ENCODE measurements at regions not wholly inside any gene's neighbourhood (a gene's known extent, or its start where the extent isn't known, plus 50 kb on each side); places are given as distances from the start of the nearest gene placed in this dataset.

DNA sequence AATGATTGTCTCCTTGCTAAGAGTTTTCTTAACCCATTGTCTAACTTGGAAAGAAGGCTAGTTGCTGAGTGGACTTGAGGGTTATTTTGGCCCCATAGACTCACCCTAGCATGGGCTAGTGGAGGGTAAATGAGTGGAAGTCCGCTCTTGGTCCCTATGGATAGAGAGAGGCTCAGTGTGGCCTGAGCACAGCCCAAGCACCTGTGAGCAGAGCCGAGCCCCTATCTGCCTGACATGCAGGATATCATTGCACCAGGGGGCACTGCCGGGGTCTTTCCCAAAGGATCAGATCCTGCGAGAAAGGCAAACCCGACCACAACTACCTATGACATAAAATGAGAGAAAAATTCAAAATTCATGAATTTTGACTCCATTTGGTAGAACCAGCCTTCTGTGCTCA lies 70.6 kb upstream of the GGTLC1 start:
- DNase-seq (ENCODE audit: low read depth) = no peak

DNA sequence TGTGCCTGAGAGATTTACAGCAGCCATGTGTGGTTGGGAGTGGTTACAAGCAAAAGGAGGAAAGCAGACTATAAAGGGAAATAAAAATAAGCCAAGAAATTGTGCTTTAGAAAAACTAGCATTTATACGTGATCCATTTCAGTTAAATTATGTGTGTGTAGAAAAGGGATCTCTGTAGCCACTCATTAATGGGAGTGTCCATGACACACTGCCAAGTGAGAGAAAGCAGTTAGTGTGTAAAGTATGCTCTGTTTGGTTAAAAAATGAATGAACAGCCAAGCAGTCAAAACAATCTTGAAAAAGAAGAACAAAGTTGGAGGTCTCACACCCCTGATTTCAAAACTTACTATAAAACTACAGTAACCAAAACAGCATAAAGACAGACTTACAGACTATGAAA lies 67.9 kb upstream of the GGTLC1 start:
- DNase-seq (ENCODE audit: low read depth) = no peak

DNA sequence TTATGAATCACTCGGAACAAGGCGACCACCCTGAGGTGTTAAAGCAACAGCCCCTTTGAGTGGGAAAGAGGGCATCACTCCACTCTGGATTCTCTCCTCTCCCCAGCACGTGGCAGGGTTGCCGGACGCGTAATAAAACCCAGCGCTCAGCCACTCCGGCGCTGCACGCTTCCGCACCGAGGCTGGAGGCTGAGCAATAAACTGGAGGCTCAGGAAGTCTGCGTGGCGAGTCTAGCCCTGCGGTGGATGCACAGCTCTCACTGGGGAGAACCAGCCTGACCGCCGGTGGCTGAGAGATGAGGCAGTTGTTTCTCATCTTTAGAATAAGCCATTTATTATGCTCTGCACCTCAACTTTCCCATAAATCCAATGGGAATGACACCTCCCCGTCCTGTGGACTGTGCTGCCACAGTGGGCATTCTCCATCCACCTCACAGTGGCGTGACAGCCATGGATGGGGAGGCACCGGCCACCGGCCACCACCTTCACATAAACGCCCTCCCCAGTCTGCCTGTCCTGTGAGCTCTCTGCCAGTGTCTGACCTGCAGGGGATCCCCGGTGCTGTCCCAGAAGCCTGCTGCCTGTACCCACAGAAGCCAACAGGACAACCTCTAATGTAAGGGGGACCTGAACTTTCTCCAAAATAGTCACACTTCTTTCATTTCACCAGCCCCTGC lies 64.2 kb upstream of the GGTLC1 start:
- no peak for DNase-seq (ENCODE audit: low read depth)

DNA sequence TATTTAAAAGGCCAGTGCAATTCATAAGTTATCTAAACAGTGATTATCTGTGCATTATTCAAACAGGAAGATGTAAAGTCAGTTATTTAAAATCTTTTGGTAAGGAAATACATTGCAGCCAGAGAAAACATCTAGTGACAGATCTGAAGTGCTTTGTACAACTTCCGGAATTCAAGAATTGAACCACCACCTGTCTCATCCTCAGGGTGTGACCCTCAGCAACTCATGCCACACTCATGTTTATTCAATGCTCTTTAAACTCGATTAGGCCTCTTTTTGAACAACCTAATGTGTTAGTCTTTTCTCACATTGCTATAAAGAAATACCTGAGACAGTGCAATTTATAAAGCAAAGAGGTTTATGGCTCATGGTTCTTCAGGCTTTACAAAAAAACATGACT lies 62.6 kb upstream of the GGTLC1 start:
- DNase-seq (ENCODE audit: low read depth) = no peak

DNA sequence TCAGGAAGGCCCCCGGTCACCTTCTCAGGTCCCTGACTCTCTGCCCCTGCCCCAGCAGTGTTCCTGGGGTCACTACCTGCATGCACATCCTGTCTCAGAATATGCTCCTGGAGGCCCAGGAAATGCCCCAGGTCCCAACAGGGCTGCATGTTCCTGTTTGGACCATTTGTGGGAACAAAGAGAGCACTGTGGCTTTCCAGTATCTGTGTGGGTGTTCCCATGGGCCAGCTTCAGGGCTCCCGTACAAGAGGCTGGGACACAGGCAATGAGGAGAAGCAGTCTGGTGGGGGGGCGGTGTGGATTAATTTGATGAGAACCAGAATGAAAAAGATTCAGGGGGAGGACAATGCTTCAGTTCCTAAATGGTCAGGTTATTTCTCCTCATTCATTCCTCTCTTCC lies 61.5 kb upstream of the GGTLC1 start:
- DNase-seq (ENCODE audit: low read depth) = no peak

DNA sequence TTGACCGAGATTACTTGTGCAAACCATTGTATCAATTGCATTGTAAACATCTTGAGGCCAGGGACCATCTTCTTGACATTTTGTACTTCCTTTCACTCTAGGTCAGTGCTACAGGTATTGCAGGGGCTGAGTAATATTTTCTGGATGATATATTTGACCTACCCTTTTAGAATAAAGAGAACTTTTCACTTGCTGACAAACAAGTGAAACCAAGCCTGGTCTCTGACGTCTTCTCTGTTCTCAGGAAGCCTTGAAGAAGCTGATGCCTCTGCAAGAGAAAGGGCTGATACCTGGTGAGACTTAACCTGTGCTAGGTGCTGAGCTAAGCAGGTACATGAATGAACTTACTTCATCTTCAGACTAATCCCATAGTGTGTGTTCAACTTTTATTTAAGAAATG lies 60.5 kb upstream of the GGTLC1 start:
- DNase-seq (ENCODE audit: low read depth) = no peak

DNA sequence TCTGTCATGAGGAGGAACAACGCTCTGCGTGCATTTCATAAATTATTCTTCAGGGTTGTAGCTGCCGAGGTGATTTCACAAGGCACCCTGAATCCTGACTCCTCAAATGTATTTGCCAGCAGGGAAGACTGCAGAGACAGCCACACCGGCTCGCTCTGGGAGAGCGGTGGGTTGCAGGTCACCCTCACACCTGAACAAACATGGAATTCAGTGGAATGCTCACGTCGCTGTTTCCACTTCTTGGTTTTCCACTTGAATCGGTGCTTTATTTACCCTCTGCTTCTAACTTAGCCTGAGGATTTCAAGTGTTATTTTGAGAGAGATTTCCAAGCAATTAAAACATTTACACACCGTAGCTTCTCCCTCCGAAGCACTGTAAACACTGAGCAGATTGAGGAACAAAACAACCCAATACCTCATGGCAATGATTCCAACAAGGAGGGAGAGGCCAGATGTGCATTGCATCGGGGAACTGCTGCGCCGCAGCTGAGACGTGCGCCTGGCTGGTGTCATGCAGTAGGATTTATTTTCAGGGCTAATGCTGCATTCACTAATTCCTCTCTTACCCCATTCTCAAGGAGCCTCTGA lies 59.5 kb upstream of the GGTLC1 start:
- no peak for DNase-seq (ENCODE audit: low read depth)

DNA sequence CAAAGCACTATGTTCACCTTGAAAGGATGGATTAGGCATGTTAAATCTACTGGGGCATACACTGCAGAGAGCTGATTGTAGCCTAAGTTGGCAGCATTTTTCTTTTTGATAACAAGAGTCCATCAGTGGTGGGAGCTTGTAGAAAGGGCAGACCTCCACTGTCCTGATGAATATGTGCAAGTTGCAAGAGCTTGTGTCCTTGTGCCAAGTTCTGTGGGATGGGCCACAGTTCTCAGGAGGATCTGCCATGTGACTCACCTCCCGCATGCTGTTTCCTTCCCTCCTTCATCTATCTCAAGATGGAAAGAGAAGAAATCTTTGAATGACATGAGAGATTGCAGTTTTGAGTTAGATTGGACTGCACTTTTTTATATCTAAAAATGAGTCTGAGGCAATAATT lies 58.3 kb upstream of the GGTLC1 start:
- no peak for DNase-seq (ENCODE audit: low read depth)

DNA sequence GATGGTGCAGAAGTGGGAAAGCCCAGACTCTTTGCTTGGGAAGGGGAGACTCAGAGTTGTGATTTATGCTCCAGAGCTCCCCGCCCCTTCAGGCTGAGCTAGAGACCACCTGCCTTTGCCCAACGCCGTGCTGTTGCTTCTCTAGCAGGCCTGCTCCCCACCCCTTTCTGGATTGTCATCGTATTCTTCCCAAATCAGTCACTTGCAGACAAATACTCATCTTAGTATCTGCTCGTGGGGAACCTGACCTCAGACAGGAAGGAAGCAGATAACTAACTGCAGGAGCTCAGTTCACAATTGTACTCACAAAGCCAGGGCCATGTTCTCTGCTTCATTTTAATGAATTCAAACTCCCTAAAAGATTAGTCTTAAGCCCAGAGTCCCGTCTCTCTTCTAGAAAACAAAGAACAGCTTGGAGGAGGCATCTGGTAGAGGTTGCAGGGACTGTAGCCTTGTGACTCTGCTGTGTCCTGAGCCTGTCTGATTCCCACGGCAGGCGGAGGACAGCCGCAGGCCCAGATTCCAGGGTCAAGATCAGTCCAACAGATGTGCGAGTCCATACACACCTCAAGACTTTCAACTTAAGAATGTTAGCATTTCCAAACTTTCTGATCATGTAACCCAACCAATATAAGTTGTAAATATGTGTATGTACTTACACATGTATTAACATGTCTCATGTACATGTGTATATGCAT lies 57.2 kb upstream of the GGTLC1 start:
- DNase-seq (ENCODE audit: low read depth) = no peak

DNA sequence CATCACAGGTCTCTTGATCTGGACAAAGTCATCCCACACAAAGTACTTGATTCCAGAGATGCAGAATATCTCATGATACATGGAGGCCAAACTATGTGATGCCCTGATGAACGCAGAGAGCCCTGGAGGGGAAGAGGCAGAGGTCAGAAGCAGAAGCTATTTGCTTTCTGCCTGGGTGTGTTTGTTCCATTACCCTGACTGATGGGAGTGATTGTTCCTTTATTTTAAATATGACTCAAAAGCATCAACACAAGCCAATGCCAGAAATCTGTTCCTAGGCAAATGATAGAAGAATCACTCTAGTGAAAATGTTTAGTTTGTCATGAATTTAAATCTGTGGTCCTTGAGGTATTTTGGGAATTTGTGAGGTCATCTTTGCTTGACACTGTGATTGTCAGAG lies 54.7 kb upstream of the GGTLC1 start:
- DNase-seq (ENCODE audit: low read depth) = no peak

DNA sequence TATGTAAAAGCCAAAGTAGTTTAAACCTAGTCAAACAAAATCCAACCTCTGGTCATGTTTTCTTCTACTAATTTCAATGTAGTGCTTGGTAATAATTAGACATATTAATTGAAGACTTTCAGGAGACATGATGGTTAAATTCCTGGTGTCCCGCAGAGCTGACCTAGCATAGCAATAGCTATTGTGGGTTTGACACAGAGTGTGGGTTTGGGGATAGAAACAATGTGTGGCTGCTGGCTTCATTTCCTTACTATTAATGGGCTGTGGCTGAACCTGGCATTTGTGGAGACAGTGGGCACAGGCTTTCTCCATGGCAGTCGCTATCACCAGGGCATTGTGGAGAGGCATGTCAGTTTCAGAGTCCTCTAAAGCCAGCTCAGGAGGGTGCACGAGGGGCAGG lies 54.1 kb upstream of the GGTLC1 start:
- DNase-seq (ENCODE audit: low read depth) = no peak

DNA sequence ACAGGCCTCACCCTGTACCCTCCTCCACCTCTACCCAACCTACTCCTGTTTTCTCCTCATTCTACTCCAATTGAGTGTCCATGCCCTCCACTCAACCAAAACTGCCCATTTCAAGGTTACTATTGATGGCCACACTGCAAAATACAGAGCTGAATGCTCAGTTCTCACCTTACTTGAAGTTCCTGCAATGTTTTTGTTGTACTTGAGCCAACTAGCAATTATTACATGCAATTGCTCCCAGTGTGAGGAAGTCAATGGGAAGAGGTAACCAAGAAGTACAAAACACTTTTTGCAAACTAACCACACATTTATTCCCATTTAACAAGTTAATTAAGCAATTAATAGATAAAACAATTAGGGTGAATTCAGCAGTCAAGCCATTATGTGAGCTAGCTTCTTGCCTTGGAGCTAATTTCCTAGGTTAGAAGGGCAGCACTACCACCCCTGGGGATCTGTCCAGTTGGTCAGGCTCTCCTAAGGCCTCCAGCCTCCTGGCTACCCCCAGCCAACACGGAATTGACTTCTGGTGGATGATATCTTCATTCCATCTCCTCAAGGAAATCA lies 52.4 kb upstream of the GGTLC1 start:
- no peak for DNase-seq (ENCODE audit: low read depth)

DNA sequence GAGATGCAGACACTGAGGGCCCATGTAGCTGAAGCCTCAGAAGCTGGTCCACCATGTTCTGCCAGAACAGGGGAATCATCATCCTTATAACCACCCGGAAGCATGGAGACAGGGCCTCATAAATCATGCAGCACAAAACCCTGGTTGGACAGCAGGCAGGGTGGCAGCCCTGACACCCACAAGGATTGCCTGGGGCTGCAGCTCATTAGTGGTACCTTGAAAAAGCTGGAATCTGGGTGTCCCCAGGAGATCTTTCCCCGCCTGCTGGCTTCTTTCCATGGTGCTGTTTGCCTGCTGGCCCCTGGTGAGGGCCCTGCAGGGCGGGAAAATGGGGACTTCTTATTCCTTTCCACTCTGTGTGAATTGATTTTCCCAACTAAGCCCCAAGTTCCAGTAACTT lies 50.6 kb upstream of the GGTLC1 start:
- DNase-seq (ENCODE audit: low read depth) = no peak
